SK-N-MC (cell line): ENCODE measurements at regions not wholly inside any gene's neighbourhood (a gene's known extent, or its start where the extent isn't known, plus 50 kb on each side); places are given as distances from the start of the nearest gene placed in this dataset.

Experiments
- EZH2 ChIP-seq: fragments of 200-600 bp; sonication (generic); IDR thresholded peaks from one replicate; pipeline ENCODE4 v1.6.1; 2017; ENCODE audit warnings: antibody characterized with exemption
- POLR2AphosphoS5 ChIP-seq: IDR thresholded peaks from 2 replicates; pipeline ENCODE4 v1.6.1; 2012; ENCODE audit warnings: mild to moderate bottlenecking, low read depth, low read length, borderline replicate concordance

GRCh38 chr10:10855151-10855581 lies 162.5 kb upstream of the CELF2 start:
- no peak for TF ChIP-seq EZH2
- TF ChIP-seq POLR2AphosphoS5, result no peak
